ENCODE measurements at regions not wholly inside any gene's neighbourhood (a gene's known extent, or its start where the extent isn't known, plus 50 kb on each side); places are given as distances from the start of the nearest gene placed in this dataset.

GRCh38 chr14:71694591-71695530 is 237.4 kb upstream of the RGS6 start:
- no CpG with 5 or more reads among the region's 8 CpGs for WGBS (ENCODE audit: extremely low coverage, insufficient read length, low lambda C conversion rate)
- no peak overlapping the region for H3K4ac ChIP-seq (ENCODE audit: low read depth, low read length)
- no peak overlapping the region for H4K8ac ChIP-seq (replicated peaks; ENCODE audit: insufficient read length, low read depth, low read length)
- H2BK15ac ChIP-seq (ENCODE audit: low read depth, low read length): no peak overlapping the region
- Mint-ChIP-seq H3K27me3 (ENCODE audit: low read depth) (no peaks in the 10 kb centered on the region), H3K36me3 (ENCODE audit: insufficient read depth in 1 of 3, low read depth in 3 of 3) (peaks cover 7 to 25% (median 24%) of the 10 kb centered on the region in 3 experiments; a peak in 6 of 7 replicates), H3K4me1 (peaks cover 3 to 4% of the 10 kb centered on the region in 2 experiments), H3K9me3 (no peaks in the 10 kb centered on the region), H3K4me3 (no peak overlapping the region), H3K27ac (peak overlapping the region in 1 of 3 experiments; percentile 20; a peak in 1 of 7 replicates)
- H3T11ph ChIP-seq (ENCODE audit: low read length): no peak overlapping the region
- no peak overlapping the region for H3K18ac ChIP-seq (ENCODE audit: insufficient read length, low read depth, low read length)
- no peaks in the 10 kb centered on the region for H4K20me1 ChIP-seq (ENCODE audit: control insufficient read depth, insufficient read depth, insufficient read length)
- H3K23ac ChIP-seq (ENCODE audit: insufficient read length, low read depth, low read length): no peak overlapping the region
- no peak for DNase-seq
- H2BK120ac ChIP-seq (ENCODE audit: low read depth, low read length, poor library complexity, severe bottlenecking): no peak overlapping the region
- H3K9me3 ChIP-seq (ENCODE audit: control insufficient read depth, low read depth, low read length): no peaks in the 10 kb centered on the region
- no peak overlapping the region for H2AFZ ChIP-seq (ENCODE audit: low read length)
- no peaks in the 10 kb centered on the region for H3K4me1 ChIP-seq (ENCODE audit: insufficient read depth, low read length)
- no peaks in the 10 kb centered on the region for H3K79me1 ChIP-seq (ENCODE audit: insufficient read depth, low read depth, low read length, poor library complexity, severe bottlenecking)
- no peak overlapping the region for H2BK5ac ChIP-seq (ENCODE audit: insufficient read length, low read length)
- H3K23me2 ChIP-seq (ENCODE audit: insufficient read length, low read depth, low read length, poor library complexity, severe bottlenecking): no peaks in the 10 kb centered on the region
- no peak overlapping the region for H3K4me2 ChIP-seq (ENCODE audit: insufficient read depth, insufficient read length, low read length)
- no peaks in the 10 kb centered on the region for H3K79me2 ChIP-seq (ENCODE audit: insufficient read depth, low read length)
- H2AK5ac ChIP-seq (ENCODE audit: insufficient read length, low read length): no peak overlapping the region
- no peak overlapping the region for H4K5ac ChIP-seq (ENCODE audit: insufficient read length, low read depth, low read length)
- no peak overlapping the region for H4K91ac ChIP-seq (ENCODE audit: insufficient read length, low read depth, low read length)
- TF ChIP-seq, protein P1, sequence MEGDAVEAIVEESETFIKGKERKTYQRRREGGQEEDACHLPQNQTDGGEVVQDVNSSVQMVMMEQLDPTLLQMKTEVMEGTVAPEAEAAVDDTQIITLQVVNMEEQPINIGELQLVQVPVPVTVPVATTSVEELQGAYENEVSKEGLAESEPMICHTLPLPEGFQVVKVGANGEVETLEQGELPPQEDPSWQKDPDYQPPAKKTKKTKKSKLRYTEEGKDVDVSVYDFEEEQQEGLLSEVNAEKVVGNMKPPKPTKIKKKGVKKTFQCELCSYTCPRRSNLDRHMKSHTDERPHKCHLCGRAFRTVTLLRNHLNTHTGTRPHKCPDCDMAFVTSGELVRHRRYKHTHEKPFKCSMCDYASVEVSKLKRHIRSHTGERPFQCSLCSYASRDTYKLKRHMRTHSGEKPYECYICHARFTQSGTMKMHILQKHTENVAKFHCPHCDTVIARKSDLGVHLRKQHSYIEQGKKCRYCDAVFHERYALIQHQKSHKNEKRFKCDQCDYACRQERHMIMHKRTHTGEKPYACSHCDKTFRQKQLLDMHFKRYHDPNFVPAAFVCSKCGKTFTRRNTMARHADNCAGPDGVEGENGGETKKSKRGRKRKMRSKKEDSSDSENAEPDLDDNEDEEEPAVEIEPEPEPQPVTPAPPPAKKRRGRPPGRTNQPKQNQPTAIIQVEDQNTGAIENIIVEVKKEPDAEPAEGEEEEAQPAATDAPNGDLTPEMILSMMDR (conservative IDR thresholded peaks at IDR 0.05): no peak
- H3K56ac ChIP-seq (ENCODE audit: insufficient read length, low read depth, low read length): no peak overlapping the region
- H3K9ac ChIP-seq (ENCODE audit: extremely low read depth, insufficient read length, low read length): no peak overlapping the region
- H3K14ac ChIP-seq (ENCODE audit: insufficient read depth, low read length): no peak overlapping the region
- no peaks in the 10 kb centered on the region for H3K27me3 ChIP-seq (ENCODE audit: insufficient read depth, low read length)
- no peak overlapping the region for H2BK20ac ChIP-seq (ENCODE audit: low read depth, low read length, poor library complexity, severe bottlenecking)
- no peak overlapping the region for H3K27ac ChIP-seq (ENCODE audit: insufficient read length, low read depth, low read length)
- H2BK12ac ChIP-seq (ENCODE audit: insufficient read length, low read depth, low read length): no peak overlapping the region
